ENCODE measurements at regions not wholly inside any gene's neighbourhood (a gene's known extent, or its start where the extent isn't known, plus 50 kb on each side); places are given as distances from the start of the nearest gene placed in this dataset.

DNA sequence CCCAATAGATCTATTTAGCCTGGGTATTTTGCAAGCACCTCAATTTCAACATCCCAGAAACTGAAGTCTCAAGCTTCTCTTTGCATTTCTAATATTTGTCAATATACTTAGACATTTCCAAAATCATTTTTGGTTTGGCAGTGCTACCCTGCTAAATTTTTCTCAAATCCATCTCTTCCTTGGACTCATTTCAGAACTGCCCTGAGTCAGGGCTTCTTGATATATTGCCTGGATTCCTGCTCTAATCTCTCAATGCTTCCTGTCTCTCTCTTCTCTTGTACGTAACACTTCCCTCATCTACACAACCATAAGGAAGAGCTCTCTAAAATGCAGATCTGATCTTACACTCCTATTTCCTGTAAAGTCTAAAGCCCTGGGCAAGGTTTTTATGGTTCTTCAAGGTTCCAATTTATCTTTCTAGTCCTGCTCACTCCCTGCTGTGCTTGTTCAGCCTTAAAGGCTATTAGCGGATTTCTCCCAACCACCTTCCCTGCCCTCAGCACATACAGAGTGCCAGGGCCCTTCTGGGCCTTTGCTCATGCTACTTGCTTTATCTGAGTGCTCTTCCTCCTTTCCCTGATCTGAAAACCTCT, 53.0 kb upstream of the MME start:
- TF ChIP-seq POLR2A (IDR thresholded peaks at IDR 0.05; ENCODE audit: low read length) (no peak), RAD21 (conservative IDR thresholded peaks at IDR 0.05 in 1 of 2, IDR thresholded peaks at IDR 0.05 in 1 of 2) (no peak)
- TF ChIP-seq, protein P1, sequence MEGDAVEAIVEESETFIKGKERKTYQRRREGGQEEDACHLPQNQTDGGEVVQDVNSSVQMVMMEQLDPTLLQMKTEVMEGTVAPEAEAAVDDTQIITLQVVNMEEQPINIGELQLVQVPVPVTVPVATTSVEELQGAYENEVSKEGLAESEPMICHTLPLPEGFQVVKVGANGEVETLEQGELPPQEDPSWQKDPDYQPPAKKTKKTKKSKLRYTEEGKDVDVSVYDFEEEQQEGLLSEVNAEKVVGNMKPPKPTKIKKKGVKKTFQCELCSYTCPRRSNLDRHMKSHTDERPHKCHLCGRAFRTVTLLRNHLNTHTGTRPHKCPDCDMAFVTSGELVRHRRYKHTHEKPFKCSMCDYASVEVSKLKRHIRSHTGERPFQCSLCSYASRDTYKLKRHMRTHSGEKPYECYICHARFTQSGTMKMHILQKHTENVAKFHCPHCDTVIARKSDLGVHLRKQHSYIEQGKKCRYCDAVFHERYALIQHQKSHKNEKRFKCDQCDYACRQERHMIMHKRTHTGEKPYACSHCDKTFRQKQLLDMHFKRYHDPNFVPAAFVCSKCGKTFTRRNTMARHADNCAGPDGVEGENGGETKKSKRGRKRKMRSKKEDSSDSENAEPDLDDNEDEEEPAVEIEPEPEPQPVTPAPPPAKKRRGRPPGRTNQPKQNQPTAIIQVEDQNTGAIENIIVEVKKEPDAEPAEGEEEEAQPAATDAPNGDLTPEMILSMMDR (IDR thresholded peaks at IDR 0.05), result no peak

Measured in A549 (cell line).